Right atrium auricular region (tissue), 2 donors: ENCODE measurements at regions not wholly inside any gene's neighbourhood (a gene's known extent, or its start where the extent isn't known, plus 50 kb on each side); places are given as distances from the start of the nearest gene placed in this dataset.

Source experiments
- DNase-seq: peaks from one replicate; pipeline ENCODE4 v3.0.0-alpha.2; 2019; ENCODE audit warnings: low spot score
- H3K27ac ChIP-seq, 2 donors: fragments of 200-600 bp; sonication (generic); 1 replicate in 1 of 2; 2 replicates in 1 of 2; pipeline ENCODE4 v1.5.1; 2016 to 2019
- H3K27me3 ChIP-seq, 2 donors: fragments of 200-600 bp; sonication (generic); one replicate each; pipeline versions ENCODE4 v1.5.1 to v1.6.0; 2017 to 2019
- H3K36me3 ChIP-seq: fragments of 200-600 bp; sonication (generic); one replicate; pipeline ENCODE4 v1.5.1; 2016
- H3K4me1 ChIP-seq, 2 donors: fragments of 200-600 bp; sonication (generic); one replicate each; pipeline versions ENCODE4 v1.5.1 to v1.6.0; 2017 to 2019
- H3K4me3 ChIP-seq, 2 donors: fragments of 200-600 bp; sonication (generic); 1 replicate in 1 of 2; 2 replicates in 1 of 2; pipeline ENCODE4 v1.5.1; 2017 to 2019; ENCODE audit warnings: mild to moderate bottlenecking in 1 of 2, moderate library complexity in 1 of 2
- H3K9me3 ChIP-seq, 2 donors: fragments of 200-600 bp; sonication (generic); one replicate each; pipeline ENCODE4 v1.5.1; 2019
- TF ChIP-seq, protein P1 (sequence below), 2 donors: fragments of 200-600 bp; sonication (generic); IDR thresholded peaks; one replicate each; pipeline ENCODE4 v1.5.1; 2019; ENCODE audit warnings: antibody characterized with exemption in 2 of 2

GRCh38 chr3:181987736-181988135 is 276.0 kb downstream of the SOX2 start:
- no peak for DNase-seq
- no peaks in the 10 kb centered on the region for H3K27me3 ChIP-seq
- TF ChIP-seq, protein P1, sequence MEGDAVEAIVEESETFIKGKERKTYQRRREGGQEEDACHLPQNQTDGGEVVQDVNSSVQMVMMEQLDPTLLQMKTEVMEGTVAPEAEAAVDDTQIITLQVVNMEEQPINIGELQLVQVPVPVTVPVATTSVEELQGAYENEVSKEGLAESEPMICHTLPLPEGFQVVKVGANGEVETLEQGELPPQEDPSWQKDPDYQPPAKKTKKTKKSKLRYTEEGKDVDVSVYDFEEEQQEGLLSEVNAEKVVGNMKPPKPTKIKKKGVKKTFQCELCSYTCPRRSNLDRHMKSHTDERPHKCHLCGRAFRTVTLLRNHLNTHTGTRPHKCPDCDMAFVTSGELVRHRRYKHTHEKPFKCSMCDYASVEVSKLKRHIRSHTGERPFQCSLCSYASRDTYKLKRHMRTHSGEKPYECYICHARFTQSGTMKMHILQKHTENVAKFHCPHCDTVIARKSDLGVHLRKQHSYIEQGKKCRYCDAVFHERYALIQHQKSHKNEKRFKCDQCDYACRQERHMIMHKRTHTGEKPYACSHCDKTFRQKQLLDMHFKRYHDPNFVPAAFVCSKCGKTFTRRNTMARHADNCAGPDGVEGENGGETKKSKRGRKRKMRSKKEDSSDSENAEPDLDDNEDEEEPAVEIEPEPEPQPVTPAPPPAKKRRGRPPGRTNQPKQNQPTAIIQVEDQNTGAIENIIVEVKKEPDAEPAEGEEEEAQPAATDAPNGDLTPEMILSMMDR (IDR thresholded peaks at IDR 0.05), result no peak
- no peaks in the 10 kb centered on the region for H3K36me3 ChIP-seq
- H3K27ac ChIP-seq, result no peak overlapping the region
- no peaks in the 10 kb centered on the region for H3K4me1 ChIP-seq
- no peaks in the 10 kb centered on the region for H3K9me3 ChIP-seq
- no peak overlapping the region for H3K4me3 ChIP-seq

DNA sequence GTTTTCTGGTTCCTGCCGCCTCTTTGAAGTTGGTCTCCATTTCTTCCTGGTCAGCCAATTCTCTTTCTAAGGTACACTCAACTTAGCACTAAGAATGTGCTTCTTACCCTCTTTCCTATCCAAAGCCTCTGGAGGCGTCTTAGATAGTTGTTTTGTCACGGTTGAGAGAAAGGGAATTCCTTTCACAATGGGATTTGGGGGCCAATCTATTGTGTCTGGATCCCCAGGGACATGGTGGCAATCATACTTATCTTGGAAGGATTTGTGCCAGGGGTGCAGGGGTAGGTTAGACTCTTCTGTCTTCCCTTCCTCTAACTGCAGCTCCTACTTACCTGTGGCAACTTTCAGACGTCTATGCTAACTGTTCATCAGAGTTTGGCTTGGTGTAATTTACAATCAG is 287.1 kb downstream of the SOX2 start:
- Histone ChIP-seq H3K9me3 (no peaks in the 10 kb centered on the region), H3K4me1 (no peaks in the 10 kb centered on the region), H3K27ac (no peak overlapping the region), H3K36me3 (no peaks in the 10 kb centered on the region), H3K27me3 (no peaks in the 10 kb centered on the region), H3K4me3 (no peak overlapping the region)
- no peak for DNase-seq
- TF ChIP-seq, protein P1 (IDR thresholded peaks at IDR 0.05), result no peak

GRCh38 chr3:181999314-181999713 is 287.6 kb downstream of the SOX2 start:
- DNase-seq, result no peak
- H3K4me1 ChIP-seq, result no peaks in the 10 kb centered on the region
- no peak overlapping the region for H3K4me3 ChIP-seq
- no peak overlapping the region for H3K27ac ChIP-seq
- TF ChIP-seq, protein P1 (IDR thresholded peaks at IDR 0.05), result no peak
- no peaks in the 10 kb centered on the region for H3K36me3 ChIP-seq
- H3K9me3 ChIP-seq, result no peaks in the 10 kb centered on the region
- H3K27me3 ChIP-seq, result no peaks in the 10 kb centered on the region

DNA sequence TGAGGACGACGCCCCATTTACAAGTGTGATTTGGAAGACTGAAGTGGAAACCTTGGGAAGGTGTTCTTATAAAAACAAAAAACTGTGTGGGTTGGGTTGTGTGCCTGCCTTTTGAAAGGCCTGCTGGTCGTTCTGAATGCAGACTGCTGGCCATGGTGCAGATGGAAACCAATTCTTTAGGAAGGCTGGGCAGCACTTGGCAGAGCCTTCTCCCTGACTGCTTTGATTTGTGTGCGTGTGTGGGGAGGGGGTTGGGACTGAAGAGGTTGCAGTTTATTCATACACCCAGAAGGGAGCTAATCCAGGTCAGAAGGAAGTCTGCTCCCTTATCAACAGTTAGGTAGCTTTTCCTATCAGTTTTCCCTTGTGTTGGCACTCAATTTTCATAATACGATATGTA is 288.7 kb downstream of the SOX2 start:
- TF ChIP-seq, protein P1 (IDR thresholded peaks at IDR 0.05), result no peak
- H3K4me1 ChIP-seq, result no peaks in the 10 kb centered on the region
- H3K27me3 ChIP-seq, result no peaks in the 10 kb centered on the region
- DNase-seq, result no peak
- no peaks in the 10 kb centered on the region for H3K9me3 ChIP-seq
- no peak overlapping the region for H3K4me3 ChIP-seq
- no peak overlapping the region for H3K27ac ChIP-seq
- H3K36me3 ChIP-seq, result no peaks in the 10 kb centered on the region

DNA sequence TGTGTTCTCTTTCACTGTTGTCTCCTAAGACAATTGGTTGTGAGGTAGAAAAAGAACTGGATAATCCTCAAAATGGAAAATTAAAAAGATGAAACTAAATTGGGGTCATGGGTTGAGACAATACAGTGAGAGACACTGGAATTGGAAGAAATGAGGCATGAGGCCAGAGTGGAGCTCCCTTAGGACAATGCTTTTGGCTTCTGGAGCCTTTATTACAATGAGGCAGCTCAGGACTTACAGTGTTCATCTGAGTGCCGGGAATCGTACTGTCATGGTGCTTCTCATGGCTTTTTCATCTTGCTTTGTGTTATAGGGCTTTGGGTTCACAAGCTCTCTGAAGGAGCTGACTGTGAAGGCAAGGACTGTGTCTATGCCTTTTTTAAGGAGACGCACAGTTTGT is 293.5 kb downstream of the SOX2 start:
- Histone ChIP-seq H3K4me3 (no peak overlapping the region), H3K27me3 (no peaks in the 10 kb centered on the region), H3K4me1 (no peaks in the 10 kb centered on the region), H3K27ac (no peak overlapping the region), H3K36me3 (no peaks in the 10 kb centered on the region), H3K9me3 (no peaks in the 10 kb centered on the region)
- DNase-seq, result no peak
- TF ChIP-seq, protein P1 (IDR thresholded peaks at IDR 0.05), result no peak

- H3K36me3 ChIP-seq, result no peaks in the 10 kb centered on the region
- H3K9me3 ChIP-seq, result no peaks in the 10 kb centered on the region
- TF ChIP-seq, protein P1 (IDR thresholded peaks at IDR 0.05), result no peak
- H3K27ac ChIP-seq, result no peak overlapping the region
- H3K4me1 ChIP-seq, result no peaks in the 10 kb centered on the region
- no peaks in the 10 kb centered on the region for H3K27me3 ChIP-seq
- no peak overlapping the region for H3K4me3 ChIP-seq
- DNase-seq, result no peak
Observed at GRCh38 chr3:182005701-182006100, 294.0 kb downstream of the SOX2 start.
